RPMI7951 (cell line): ENCODE measurements at regions not wholly inside any gene's neighbourhood (a gene's known extent, or its start where the extent isn't known, plus 50 kb on each side); places are given as distances from the start of the nearest gene placed in this dataset.

ENCODE experiments used
- DNase-seq: peaks from one replicate; pipeline ENCODE4 v3.0.0-alpha.2; 2012; ENCODE audit warnings: low read depth

DNA sequence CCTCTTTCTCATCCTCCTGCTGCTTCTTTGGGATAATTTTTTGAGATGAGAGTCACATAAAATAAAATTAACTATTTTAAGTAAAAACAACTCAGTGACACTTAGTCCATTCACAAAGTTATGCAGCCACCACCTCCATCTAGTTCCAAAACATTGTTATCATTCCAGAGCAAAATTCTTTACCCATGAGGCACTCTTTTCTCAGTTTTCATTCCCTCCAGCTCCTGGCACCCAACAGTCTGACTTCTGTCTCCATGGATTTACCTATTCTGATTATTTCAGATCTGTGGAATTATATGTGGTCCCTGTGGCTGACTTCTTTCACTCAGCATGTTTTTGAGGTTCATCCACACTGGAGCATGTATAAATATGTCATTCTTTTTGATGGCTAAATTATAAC is 239.9 kb upstream of the DYNLRB2 start:
- peak; percentile 65 for DNase-seq

DNA sequence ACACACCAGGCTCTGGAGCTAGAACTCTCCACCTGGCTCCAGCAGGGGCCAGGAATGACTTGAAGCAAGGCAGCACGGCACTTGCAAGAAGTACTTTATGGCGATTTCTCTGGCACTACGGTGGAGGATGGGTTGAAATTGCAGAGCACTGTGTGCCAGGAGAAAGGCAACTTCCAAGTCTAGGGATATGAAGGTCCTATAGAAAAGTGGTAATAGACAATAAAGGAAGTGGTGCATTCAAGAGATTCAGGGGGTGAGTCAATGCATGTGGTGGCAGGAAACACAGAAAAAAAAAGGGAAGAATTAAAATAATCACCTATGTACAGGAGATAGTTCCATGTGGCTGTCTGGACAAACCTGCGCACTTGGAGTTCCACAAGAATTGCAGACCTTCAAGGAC is 240.3 kb upstream of the DYNLRB2 start:
- DNase-seq = peak; percentile 22

DNA sequence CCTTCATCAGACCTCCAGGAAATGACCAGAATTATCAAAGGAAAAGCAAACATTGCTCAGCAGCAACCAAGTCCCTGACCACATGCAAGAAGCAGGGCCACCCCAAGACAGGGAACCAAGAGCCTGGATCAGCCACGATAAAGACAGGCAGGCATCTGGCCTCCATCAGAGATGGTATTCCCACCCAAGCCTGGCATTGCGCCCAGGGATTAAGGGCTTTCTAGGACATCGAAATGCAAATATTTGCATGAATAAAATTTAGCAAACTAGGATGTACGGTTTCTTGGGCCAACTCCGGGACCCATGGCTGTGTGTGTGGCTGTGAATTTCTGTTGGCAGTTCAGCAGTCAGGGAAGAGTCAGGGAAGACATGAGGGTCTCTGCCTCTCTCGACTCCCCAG is 241.4 kb upstream of the DYNLRB2 start:
- DNase-seq = no peak

DNA sequence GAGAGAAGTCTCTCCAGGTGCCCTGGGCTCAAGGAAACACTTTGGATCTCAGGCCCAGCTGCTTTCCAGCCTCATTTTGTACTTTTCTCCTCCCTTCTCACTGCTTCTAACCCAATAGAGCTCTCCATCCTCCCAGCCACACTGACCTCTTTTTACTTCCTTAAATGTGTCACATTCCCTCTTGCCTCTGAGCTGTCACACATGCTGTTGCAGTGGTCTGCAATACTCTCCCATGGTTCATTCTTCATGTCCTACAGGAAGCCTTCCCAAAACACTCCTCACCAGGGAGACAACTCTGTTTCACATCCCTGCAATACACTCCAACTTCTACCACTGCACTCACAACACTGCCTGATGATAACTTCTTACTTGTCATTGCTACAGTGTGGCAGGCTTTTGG is 242.1 kb upstream of the DYNLRB2 start:
- DNase-seq = no peak

DNA sequence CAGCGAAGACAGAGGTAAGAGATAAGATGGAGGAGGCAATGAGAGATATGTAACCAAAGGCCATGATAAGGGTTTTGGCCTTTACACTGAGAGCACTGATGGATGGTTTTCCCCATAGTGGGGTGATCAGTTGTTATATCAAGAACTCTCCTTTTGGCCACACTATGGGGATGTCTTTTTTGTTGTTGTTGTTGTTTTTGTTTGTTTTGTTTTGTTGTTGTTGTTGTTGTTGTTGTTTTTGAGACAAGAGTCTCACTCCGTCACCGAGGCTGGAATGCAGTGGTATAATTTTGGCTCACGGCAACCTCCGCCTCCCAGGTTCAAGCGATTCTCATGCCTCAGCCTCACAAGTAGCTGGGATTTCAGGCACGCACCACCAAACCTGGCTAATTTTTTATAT is 244.8 kb upstream of the DYNLRB2 start:
- no peak for DNase-seq

DNA sequence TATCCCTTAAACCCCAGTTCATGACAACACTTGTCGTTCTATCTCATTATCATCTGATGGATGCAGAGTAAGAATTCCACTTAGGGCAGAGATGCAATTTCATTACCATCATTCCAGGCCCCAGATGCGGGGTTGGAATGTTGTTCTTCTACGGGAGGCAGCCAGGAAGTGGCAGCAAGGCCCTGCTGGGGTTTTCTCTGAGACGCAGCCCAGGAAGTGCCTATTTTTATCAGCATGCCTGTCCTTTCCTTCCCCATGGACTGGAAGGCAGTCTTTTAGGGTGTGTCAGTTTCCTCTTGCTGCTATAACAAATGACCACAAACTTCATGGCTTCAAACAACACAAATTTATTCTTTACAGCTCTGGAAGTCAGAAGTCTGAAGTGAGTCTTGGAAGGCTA is 246.6 kb upstream of the DYNLRB2 start:
- no peak for DNase-seq

DNA sequence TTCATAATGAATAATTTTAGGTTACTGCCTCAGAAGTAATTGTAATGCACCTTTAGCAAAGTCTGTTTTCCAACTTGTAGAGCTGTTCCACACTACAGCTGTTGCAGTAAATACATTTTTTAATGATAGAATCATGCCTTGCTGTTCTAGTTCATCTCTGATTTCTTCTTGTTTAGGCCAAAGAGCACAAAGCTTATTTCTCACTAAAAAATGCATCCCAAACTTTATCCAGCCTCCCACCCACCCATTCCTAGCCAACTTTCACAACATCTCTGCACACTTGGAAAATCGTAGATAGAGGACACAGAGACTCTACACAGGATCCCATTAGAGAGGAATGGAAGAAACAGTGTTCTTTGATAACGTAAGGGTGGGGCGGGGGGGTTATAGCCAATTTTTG is 252.2 kb upstream of the DYNLRB2 start:
- DNase-seq = no peak

DNA sequence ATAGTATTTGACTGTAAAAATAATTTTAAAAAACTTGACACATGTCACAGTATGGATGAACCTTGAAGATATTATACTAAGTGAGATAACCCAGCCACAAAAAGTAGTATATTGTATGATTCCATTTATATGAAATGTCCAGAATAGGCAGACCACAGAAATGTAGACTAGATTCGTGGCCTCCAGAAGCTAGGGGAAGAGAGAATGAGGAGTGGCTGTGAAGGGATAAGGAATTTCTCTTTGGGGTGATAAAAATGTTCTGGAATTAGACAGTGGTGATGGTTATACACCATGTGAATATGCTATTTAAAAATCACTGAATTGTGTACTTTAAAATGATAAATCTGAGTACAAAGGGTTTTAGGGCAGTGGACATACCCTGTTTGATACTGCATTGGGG is 253.1 kb upstream of the DYNLRB2 start:
- no peak for DNase-seq

DNA sequence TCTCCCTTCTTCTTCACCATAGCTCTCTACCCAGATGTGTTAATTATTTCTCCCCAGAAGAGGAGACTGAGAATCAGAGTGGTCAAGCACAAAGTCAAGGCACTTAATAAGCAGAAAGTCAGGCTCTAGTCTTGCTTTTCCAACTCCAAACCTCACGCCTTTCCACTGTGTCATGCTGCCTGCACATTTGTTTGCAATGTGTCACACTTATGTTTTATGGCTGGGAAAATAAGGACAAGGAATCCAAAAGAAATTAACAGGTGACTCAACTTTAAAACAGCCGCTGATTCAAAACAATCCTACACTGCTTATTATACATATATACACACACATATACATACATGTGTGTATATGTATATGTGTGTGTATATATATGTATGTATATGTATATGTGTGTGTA is 255.7 kb upstream of the DYNLRB2 start:
- DNase-seq = peak; percentile 69

DNA sequence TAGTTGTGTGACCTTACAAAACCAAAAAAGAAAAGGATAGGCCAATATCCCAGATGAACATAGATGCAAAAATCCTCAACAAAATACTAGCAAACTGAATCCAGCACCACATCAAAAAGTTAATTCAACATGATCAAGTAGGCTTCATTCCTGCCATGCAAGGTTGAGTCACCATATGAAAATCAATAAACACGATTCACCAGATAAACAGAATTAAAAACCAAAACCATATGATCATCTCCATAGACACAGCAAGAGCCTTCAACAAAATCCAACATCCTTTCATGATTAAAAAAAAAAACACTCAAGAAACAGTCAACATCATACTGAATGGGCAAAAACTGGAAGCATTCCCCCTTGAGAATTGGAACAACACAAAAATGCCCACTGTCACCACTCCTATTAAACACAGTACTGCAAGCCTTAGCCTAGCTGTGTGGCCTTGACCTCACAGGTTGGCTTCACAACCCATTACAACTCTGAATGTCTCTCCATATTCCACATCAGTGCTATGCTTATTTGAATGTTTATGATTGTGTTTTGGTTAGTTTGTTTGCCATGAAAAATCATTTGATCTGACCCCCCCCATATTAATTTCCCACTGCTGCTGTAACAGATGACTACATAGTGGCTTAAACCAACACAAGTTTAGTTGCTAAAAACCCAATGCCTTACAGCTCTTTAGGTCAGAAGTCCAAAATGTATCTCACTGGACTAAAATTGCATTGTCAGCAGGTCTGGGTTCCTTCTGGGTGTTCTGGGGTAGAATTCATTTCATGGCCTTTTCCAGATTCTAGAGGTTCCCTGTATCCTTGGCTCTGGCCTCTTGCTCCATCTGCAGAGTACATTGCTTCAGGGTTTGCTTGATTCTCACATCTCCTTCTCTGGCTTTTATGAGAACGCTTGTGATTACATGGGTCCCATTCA is 257.1 kb upstream of the DYNLRB2 start:
- DNase-seq = no peak

DNA sequence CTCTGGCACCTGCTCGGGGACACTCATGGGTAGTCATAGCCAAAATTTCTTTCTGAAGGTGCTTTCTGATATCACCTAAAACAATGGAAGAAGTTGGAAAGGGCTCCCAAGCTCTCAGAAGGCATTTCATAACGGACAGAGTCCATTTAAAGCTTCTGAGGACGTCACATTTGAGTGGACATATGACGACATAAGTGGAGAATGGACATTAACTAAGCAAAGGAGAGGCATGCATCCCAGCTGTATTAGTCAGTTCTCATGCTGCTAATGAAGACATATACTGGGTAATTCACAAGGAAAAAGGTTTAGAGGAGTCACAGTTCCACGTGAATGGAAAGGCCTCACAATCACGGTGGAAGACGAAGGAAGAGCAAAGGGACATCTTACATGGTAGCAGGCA is 260.2 kb upstream of the DYNLRB2 start:
- no peak for DNase-seq

DNA sequence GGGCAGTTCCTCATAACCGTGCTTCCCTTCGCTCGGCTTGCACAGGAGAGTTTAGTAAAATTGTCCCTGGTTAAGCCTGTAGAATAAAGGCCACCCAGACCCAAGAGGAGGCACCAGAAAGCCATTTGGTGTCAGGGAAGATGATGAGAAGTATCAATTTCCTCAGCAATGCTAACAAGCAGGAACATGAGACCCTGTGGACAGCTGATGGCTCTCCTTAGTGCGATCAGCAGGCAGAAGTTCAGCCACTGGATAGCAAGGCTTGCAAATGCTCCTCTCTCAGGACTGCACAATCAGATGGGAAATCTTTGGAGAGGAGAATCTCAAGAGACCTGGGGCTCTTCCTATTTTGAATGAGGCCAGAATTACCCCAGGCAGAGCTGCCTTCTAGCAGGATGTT is 261.1 kb upstream of the DYNLRB2 start:
- no peak for DNase-seq

DNA sequence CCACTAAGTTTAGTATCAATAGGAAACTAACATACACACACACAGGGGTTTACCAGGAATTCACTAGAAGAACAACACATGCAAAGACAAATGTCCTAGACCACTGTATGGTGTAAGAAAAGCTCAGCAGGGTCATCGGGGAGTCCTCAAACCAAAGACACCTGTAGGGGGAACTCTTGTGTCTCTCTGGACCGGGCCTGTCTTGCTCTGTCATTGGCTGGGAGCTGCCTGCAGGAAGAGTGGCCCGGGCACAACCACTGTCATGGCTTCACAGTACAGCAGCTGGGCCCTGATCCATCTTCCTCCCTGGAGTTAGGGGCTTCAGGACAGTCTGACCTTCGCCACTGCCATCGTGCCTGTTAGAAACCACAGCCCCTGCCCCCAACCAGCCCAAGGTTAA is 263.6 kb upstream of the DYNLRB2 start:
- no peak for DNase-seq

DNA sequence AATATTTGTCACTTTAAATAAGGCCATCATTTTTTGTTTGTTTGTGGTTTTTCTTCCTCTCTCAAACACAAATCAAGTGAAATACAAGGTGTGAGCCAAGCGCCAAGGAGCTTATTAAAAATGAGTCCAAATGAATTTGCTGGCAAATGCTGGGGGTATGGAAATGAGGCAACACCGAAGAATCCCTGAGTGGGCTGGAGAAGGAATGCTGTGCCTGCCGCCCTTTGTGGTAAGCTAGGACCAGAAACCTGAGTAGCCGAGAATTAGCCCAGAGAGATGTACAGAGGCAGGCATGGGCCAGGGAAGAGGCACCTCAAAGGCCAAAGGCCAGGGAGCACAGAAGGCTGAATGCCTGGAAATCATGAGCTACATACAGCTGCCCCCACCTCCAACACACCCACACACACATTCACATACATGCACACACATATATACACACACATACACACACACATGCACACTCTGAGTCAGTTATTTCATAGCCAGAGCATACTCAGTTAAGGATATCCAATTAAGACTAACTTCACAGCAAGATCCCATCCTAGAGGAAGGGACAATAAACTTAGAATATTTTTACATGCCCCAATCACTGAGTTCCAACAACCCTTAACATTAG is 266.1 kb upstream of the DYNLRB2 start:
- peak; percentile 44 for DNase-seq

DNA sequence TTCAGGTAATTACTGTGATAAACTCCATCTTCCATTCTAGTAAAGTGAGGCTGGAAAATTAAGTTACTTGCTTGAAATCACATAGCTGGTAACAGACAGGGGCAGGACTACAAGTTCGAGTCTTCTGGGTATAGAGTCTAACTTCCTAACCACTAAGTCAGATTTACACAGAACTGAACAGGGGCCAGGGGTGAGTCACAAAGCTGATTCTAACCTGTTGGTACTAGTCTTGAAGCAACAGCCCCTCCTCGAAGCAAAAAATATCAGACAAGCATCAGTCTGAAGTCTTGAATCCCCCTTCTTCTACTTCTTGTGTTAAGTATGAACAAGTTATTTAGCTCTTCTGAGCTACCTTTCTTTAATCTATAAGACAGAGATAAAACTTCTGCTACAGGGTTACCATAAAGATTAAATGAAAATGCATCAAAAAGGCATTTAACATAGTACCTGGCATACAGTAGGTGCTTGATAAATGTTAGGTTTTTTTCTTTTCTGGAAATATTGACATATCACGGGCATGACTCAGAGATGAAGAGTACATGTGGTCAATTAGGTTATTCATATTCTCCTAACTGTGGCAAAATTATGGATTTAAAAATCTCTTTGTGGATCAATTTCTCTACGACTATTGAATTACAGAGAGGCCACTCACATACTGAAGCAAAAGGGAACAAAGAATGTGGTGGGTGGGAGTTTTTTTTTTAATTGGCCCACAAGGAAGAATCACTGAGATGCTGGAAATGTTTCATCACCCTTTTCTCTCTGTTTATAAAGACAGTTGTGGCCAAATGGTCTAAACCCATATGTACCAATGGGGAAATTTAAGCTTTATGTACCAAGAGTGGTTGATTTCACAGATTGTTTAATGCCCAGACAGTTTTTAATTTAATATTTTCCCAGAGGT is 266.9 kb upstream of the DYNLRB2 start:
- DNase-seq = peak; percentile 13

DNA sequence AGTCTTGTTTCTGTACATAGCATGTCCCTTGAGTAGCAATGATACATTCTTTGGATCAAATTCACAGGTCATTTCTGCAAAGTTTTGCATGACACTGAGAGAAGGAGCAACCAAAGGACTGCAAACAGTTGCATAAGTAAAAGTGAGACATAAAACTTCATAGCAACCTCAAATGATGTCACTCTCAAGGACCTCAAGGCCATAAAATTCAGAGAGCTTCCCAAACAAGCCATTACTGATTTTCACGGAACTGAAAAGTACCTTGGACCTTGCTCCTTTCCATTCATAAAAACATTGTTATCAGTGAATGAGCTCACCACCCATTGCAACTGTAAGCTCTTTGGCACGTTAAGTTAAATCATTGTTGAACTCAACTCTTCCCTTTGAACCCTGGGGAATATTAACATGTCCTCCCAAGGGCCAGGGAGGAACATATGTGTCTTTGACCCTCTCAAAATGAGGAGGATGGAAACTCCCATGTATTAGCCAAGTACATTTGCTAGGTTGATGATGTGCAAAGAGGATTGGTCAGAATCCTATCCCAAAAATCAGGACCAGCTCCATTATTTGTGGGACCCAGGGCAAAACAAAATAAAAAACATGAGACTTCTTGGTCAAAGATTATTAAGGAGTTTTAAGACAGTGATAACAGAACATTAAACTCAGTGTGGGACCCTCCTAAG is 275.0 kb upstream of the DYNLRB2 start:
- DNase-seq = no peak

DNA sequence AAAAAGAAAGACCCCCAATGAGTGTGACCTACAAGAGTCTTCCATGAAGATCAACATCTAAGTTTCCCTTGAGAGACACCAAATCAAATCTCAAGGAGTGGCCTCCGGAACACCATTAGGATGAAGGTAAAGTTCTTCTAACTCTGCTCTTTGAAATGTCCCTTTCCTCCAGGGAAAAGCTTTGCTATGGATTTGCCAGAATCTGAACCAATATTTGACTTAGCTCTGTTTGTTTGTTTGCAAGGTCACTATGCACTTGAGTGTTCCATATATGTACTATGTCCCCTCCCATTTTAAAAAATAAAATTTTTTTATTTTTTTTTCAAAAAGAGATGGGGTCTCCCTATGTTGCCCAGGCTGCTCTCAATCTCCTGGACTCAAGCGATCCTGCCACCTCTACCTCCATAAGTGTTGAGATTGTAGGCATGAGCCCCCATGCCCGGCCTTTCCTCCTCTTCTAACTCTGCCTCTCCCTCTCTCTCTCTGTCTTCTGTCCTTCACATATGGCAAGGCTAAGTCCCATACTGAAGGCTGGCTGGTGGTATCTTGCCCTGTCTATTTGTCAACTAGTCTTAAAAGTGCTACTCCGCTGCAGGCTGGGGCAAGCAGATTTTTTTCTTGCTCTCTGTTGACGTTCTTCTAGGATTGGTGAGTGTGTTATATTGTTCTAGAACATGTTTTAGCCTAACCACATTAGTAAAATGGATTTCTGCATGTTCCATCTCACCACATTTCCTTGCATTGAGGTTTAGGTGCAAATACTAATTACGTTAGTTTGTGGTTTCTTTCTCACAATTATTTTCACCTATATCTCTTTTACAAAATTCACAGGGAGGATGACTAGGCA is 276.7 kb upstream of the DYNLRB2 start:
- DNase-seq = no peak

DNA sequence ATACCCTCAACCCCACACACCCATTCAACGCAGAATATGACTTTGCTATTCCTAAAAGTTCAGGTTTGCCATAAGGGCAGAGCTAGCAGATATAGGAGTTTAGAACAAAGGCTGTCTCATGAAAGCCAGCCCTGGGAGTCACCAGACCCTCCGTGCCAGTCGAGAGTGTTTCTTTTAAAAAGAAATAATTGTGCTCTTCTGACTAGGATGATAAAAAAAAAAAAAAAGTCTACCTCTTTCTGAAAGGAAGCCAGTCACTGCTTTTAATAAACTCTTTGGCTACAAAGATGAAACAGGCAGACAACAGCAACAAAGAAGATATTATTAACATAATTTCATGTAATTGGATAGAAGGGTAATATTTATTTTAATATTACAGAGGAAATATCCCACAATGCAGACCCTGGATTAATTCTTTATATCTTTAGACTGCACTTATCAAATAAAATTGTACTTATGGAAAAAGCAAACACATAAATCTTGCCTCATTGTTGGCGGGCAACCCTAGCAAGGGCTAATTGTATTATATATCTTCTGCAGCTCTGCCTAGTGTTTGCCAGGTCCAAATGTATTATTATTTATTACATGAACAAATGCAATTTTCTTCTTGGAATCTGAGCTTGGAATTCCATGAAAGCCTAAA is 277.5 kb upstream of the DYNLRB2 start:
- DNase-seq = no peak

DNA sequence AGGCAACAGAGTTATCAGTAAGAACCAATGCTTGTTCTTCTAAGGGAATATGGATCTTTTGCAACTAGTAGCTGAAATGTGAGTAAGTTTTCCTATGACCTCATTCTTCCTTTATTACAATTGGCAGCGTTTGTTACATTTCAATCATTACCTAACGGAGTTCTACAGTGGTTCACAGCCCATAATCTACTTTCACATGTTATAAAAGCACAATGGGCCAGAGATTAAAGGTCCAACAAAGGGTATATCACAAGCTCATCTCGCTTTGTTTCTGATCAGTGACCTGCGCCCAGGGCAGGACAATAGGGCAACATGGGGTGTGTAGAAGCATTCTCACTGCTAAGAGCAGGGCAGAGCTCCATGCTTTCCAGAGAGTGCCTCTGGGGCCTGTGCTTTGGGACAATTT is 279.9 kb upstream of the DYNLRB2 start:
- DNase-seq = no peak

DNA sequence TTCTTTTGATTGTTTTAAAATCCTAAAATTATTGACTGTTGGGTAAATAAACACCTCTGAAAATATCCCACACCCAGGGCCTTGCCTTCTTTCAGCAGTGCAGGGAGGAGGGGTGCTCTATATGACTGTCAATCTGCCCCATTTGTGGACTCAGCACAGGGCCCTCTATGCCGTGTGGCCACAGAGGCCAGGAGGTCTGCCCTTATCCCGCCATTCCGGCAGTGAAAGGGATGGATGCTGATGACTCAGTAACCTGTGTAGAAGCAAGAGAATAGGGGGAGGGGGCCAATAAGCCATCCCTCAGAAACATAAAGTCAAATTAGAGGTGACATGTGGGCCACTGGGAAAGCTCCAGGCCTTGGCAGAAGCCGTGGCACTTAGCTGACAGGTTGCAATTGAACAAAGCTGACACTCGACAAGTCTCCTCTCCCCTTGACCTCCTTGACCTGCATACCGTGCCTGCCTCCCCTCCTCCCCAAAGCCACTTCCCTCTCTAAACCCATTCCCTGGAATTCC is 281.4 kb upstream of the DYNLRB2 start:
- peak; percentile 39 for DNase-seq
